ENCODE measurements at regions not wholly inside any gene's neighbourhood (a gene's known extent, or its start where the extent isn't known, plus 50 kb on each side); places are given as distances from the start of the nearest gene placed in this dataset.

DNA sequence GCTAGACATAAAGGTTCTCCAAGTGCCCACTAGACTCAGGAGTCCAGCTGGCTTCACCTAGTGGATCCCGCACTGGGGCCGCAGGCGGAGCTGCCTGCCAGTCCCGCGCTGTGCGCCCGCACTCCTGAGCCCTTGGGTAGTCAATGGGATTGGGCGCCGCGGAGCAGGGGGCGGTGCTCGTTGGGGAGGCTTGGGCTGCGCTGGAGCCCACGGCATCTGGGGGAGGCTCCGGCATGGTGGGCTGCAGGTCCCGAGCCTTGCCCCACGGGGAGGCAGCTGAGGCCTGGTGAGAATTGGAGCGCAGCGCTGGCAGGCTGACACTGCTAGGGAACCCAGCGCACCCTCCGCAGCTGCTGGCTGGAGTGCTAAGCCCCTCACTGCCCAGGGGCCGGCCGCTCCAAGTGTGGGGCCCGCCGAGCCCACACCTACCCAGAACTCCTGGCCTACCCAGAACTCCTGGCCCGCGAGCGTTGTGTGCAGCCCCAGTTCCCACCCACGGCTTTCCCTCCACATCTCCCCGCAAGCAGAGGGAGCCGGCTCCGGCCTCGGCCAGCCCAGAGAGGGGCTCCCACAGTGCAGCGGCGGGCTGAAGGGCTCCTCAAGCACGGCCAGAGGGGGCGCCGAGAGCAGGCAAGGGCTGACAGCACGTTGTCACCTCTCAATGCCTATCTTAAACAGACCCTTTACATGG is 260.7 kb upstream of the DMRT1 start:
- no peak for DNase-seq
- no peaks in the 10 kb centered on the region for H3K27me3 Mint-ChIP-seq (ENCODE audit: insufficient read depth)
- H3K27ac Mint-ChIP-seq: no peak overlapping the region
- Histone ChIP-seq H3K27me3 (ENCODE audit: control insufficient read depth, insufficient read depth, low read length, poor library complexity, severe bottlenecking) (no peaks in the 10 kb centered on the region), H3K4me3 (ENCODE audit: low read length) (no peak overlapping the region), H3K27ac (ENCODE audit: low read depth, low read length) (no peak overlapping the region), H3K9me3 (ENCODE audit: control insufficient read depth, low read length) (peaks cover 15% of the 10 kb centered on the region), H3K4me1 (ENCODE audit: control insufficient read depth, insufficient read depth, low read length) (no peaks in the 10 kb centered on the region), H3K36me3 (ENCODE audit: control insufficient read depth, insufficient read depth, low read length) (no peaks in the 10 kb centered on the region), H3K9ac (ENCODE audit: extremely low read depth, low read length, poor library complexity, severe bottlenecking) (no peak overlapping the region)
- H3K4me1 Mint-ChIP-seq: no peaks in the 10 kb centered on the region
- no peak overlapping the region for H3K4me3 Mint-ChIP-seq
- peaks cover 33% of the 10 kb centered on the region for H3K36me3 Mint-ChIP-seq (ENCODE audit: low read depth)
- H3K9me3 Mint-ChIP-seq: peaks cover 36% of the 10 kb centered on the region
- WGBS, 2 experiments (ENCODE audit: insufficient coverage in 1 of 2, insufficient read length in 1 of 2): 95 to 96% methylated on average over 24 to 39 of the region's 39 CpGs
- TF ChIP-seq, protein P1, sequence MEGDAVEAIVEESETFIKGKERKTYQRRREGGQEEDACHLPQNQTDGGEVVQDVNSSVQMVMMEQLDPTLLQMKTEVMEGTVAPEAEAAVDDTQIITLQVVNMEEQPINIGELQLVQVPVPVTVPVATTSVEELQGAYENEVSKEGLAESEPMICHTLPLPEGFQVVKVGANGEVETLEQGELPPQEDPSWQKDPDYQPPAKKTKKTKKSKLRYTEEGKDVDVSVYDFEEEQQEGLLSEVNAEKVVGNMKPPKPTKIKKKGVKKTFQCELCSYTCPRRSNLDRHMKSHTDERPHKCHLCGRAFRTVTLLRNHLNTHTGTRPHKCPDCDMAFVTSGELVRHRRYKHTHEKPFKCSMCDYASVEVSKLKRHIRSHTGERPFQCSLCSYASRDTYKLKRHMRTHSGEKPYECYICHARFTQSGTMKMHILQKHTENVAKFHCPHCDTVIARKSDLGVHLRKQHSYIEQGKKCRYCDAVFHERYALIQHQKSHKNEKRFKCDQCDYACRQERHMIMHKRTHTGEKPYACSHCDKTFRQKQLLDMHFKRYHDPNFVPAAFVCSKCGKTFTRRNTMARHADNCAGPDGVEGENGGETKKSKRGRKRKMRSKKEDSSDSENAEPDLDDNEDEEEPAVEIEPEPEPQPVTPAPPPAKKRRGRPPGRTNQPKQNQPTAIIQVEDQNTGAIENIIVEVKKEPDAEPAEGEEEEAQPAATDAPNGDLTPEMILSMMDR (conservative IDR thresholded peaks at IDR 0.05): peak; percentile 23

GRCh38 chr9:581673-582497 is 259.6 kb upstream of the DMRT1 start:
- no peaks in the 10 kb centered on the region for H3K4me1 Mint-ChIP-seq
- H3K36me3 Mint-ChIP-seq (ENCODE audit: low read depth): peaks cover 28% of the 10 kb centered on the region
- no peaks in the 10 kb centered on the region for H3K36me3 ChIP-seq (ENCODE audit: control insufficient read depth, insufficient read depth, low read length)
- H3K27me3 ChIP-seq (ENCODE audit: control insufficient read depth, insufficient read depth, low read length, poor library complexity, severe bottlenecking): no peaks in the 10 kb centered on the region
- H3K9ac ChIP-seq (ENCODE audit: extremely low read depth, low read length, poor library complexity, severe bottlenecking): no peak overlapping the region
- H3K27ac ChIP-seq (ENCODE audit: low read depth, low read length): no peak overlapping the region
- peak; percentile 83 for DNase-seq
- no peak overlapping the region for H3K4me3 Mint-ChIP-seq
- H3K9me3 ChIP-seq (ENCODE audit: control insufficient read depth, low read length): peaks cover 14% of the 10 kb centered on the region
- no peak overlapping the region for H3K4me3 ChIP-seq (ENCODE audit: low read length)
- WGBS, 2 experiments (ENCODE audit: insufficient coverage in 1 of 2, insufficient read length in 1 of 2): 72 to 84% methylated on average over 3 to 7 of the region's 7 CpGs
- peaks cover 34% of the 10 kb centered on the region for H3K9me3 Mint-ChIP-seq
- no peaks in the 10 kb centered on the region for H3K4me1 ChIP-seq (ENCODE audit: control insufficient read depth, insufficient read depth, low read length)
- TF ChIP-seq, protein P1 (conservative IDR thresholded peaks at IDR 0.05): peak; percentile 76
- H3K27me3 Mint-ChIP-seq (ENCODE audit: insufficient read depth): no peaks in the 10 kb centered on the region
- no peak overlapping the region for H3K27ac Mint-ChIP-seq

GRCh38 chr9:582775-583174 is 258.7 kb upstream of the DMRT1 start:
- peaks cover 11% of the 10 kb centered on the region for H3K9me3 ChIP-seq (ENCODE audit: control insufficient read depth, low read length)
- Mint-ChIP-seq H3K4me3 (no peak overlapping the region), H3K4me1 (no peaks in the 10 kb centered on the region), H3K27ac (no peak overlapping the region), H3K9me3 (peaks cover 28% of the 10 kb centered on the region), H3K27me3 (ENCODE audit: insufficient read depth) (no peaks in the 10 kb centered on the region), H3K36me3 (ENCODE audit: low read depth) (peaks cover 22% of the 10 kb centered on the region)
- TF ChIP-seq, protein P1 (conservative IDR thresholded peaks at IDR 0.05): no peak
- H3K36me3 ChIP-seq (ENCODE audit: control insufficient read depth, insufficient read depth, low read length): no peaks in the 10 kb centered on the region
- no peak overlapping the region for H3K27ac ChIP-seq (ENCODE audit: low read depth, low read length)
- no peaks in the 10 kb centered on the region for H3K4me1 ChIP-seq (ENCODE audit: control insufficient read depth, insufficient read depth, low read length)
- no peak for DNase-seq
- H3K4me3 ChIP-seq (ENCODE audit: low read length): no peak overlapping the region
- H3K9ac ChIP-seq (ENCODE audit: extremely low read depth, low read length, poor library complexity, severe bottlenecking): no peak overlapping the region
- H3K27me3 ChIP-seq (ENCODE audit: control insufficient read depth, insufficient read depth, low read length, poor library complexity, severe bottlenecking): no peaks in the 10 kb centered on the region
- 96 to 100% methylated on average over 1 to 3 of the region's 3 CpGs for WGBS, 2 experiments (ENCODE audit: insufficient coverage in 1 of 2, insufficient read length in 1 of 2)
